IPS-18c (cell line): ENCODE measurements at regions not wholly inside any gene's neighbourhood (a gene's known extent, or its start where the extent isn't known, plus 50 kb on each side); places are given as distances from the start of the nearest gene placed in this dataset.
"Not testable (repeated sequence)": the region's sequence is repeated elsewhere in the genome, so short reads cannot be mapped to it uniquely, and the experiment has no call there.

Source experiments
- H3K4me3 ChIP-seq: 2 replicates; pipeline ENCODE4 v1.7.0; 2013; ENCODE audit warnings: low read depth, mild to moderate bottlenecking, low read length, moderate library complexity; ENCODE audit not compliant: insufficient read depth
- H3K9me3 ChIP-seq: one replicate; pipeline ENCODE4 v1.6.1; 2013; ENCODE audit warnings: mild to moderate bottlenecking, low read length, moderate library complexity; ENCODE audit not compliant: control insufficient read depth, insufficient read depth

- not testable (repeated sequence) for H3K4me3 ChIP-seq
Measured at GRCh38 chr10:38437359-38437758, 343.2 kb downstream of the ZNF37A start.

DNA sequence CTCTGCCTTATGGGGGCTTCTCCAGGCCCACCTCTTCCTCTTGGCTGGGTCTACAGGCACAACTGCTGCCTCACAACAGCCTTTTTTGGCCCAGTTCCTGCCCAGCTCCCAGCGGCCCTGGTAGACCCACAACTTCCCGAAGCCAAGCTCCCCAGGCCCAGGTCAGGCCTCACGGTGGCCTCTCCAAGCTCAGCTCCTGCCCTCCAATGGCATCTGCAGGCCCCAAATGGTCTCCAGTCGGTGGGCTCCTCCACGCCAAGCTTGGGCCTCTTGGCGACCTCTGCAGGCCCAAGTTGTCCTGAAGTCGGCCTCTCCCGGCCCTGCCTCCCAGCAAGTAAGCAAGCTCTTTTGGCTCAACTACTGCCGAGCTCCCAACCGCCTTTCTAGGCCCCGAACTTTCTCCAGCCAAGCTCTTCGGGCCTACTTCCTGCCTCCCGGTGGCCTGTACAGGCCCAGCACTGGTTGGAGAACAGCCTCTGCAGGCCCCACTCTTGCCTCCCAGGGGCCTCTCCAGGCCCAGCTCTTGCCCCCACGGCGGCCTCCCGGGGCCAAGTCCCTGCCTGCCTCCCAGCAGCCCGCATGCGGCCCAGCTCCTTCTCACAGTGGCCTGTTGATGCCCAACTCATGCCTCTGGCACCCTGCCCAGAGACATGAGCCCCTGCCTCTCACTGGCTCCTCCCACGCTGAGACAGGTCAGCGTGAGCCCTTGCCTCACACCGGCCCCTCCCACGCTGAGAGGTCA is 354.6 kb downstream of the ZNF37A start:
- not testable (repeated sequence) for H3K4me3 ChIP-seq

More at GRCh38 chr10:38437359-38437758, 343.2 kb downstream of the ZNF37A start:
- H3K9me3 ChIP-seq, result not testable (repeated sequence)

DNA sequence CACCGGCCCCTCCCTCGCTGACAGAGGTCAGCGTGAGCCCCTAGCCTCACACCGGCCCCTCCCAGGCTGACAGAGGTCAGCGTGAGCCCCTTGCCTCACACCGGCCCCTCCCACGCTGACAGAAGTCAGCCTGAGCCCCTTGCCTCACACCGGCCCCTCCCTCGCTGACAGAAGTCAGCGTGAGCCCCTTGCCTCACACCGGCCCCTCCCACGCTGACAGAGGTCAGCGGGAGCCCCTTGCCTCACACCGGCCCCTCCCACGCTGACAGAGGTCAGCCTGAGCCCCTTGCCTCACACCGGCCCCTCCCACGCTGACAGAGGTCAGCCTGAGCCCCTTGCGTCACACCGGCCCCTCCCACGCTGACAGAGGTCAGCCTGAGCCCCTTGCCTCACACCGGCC is 355.5 kb downstream of the ZNF37A start:
- not testable (repeated sequence) for H3K4me3 ChIP-seq, H3K9me3 ChIP-seq

More for the DNA sequence above, 354.6 kb downstream of the ZNF37A start:
- H3K9me3 ChIP-seq, result not testable (repeated sequence)

- not testable (repeated sequence) for H3K4me3 ChIP-seq, H3K9me3 ChIP-seq
Measured at GRCh38 chr10:38450372-38451057, 356.4 kb downstream of the ZNF37A start.

DNA sequence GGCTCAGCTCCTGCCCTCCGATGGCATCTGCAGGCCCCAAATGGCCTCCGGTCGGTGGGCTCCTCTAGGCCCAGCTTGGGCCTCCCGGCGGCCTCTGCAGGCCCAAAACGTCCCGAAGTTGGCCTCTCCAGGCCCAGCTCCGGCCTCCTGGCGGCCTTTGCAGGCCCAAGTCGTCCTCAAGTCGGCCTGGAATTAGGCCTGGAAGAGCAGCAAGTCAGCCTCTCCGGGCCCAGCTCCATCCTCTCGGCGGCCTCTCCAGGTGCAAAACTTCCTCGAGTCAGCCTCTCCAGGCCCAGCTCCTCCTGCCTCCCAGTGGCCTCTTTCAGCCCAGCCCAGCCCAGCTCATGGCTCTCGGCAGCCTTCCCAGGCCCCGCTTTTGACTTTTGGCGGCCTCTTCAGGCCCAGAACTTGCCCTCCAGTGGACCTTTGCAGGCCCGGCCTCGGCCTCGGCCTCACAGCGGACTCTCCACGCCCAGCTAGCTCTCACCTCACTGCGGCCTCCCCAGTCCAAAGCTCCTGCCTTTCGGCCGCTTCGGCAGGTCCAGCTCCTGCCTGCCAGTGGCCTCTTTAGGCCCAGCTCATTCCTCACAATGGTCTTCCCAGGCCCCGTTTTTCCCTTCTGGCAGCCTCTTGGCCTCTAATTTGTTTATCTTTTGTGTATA is 357.3 kb downstream of the ZNF37A start:
- H3K4me3 ChIP-seq, H3K9me3 ChIP-seq: not testable (repeated sequence)
